SU-DHL-6 (cell line): ENCODE measurements at regions not wholly inside any gene's neighbourhood (a gene's known extent, or its start where the extent isn't known, plus 50 kb on each side); places are given as distances from the start of the nearest gene placed in this dataset.

Experiments used
- H2AFZ ChIP-seq: fragments of 200-600 bp; sonication (generic); 2 replicates; pipeline ENCODE4 v1.6.1; 2014; ENCODE audit warnings: low read depth, mild to moderate bottlenecking, moderate library complexity, mixed read lengths, antibody characterized with exemption, low read length; ENCODE audit not compliant: severe bottlenecking
- H3F3A ChIP-seq: fragments of 200-600 bp; shearing (Covaris generic); 2 replicates; pipeline ENCODE4 v1.6.0; 2016; ENCODE audit warnings: antibody characterized with exemption, mild to moderate bottlenecking; ENCODE audit not compliant: insufficient read depth
- H3K27ac ChIP-seq: fragments of 200-600 bp; sonication (generic); 2 replicates; pipeline ENCODE4 v1.5.1; 2016; ENCODE audit warnings: low read depth, mild to moderate bottlenecking, low read length, moderate library complexity, mixed read lengths
- H3K27me3 ChIP-seq: fragments of 200-600 bp; sonication (generic), shearing (Covaris generic); 2 replicates; pipeline ENCODE4 v1.6.0; 2014; ENCODE audit warnings: mild to moderate bottlenecking, low read length
- H3K36me3 ChIP-seq: fragments of 200-600 bp; sonication (generic); 2 replicates; pipeline ENCODE4 v1.6.1; 2014; ENCODE audit warnings: mild to moderate bottlenecking, low read length, mixed read lengths
- H3K4me2 ChIP-seq: fragments of 300-600, 200-600 bp; shearing (Covaris generic), sonication (generic); 2 replicates; pipeline ENCODE4 v1.6.0; 2014; ENCODE audit warnings: low read length, low read depth, mild to moderate bottlenecking; ENCODE audit not compliant: poor library complexity, severe bottlenecking
- H3K4me3 ChIP-seq: fragments of 200-600 bp; sonication (generic); 2 replicates; pipeline ENCODE4 v1.5.1; 2014; ENCODE audit warnings: antibody characterized with exemption, low read length, mild to moderate bottlenecking, mixed read lengths; ENCODE audit not compliant: insufficient read depth, poor library complexity, severe bottlenecking
- H3K79me2 ChIP-seq: fragments of 200-600 bp; sonication (generic); 2 replicates; pipeline ENCODE4 v1.6.1; 2014; ENCODE audit warnings: mild to moderate bottlenecking, low read length, moderate library complexity; ENCODE audit not compliant: insufficient read depth
- H3K9ac ChIP-seq: fragments of 200-600 bp; sonication (generic); 2 replicates; pipeline ENCODE4 v1.7.0; 2014; ENCODE audit warnings: mild to moderate bottlenecking, low read length
- H3K9me2 ChIP-seq: fragments of 200-600 bp; sonication (generic); replicated peaks from 2 replicates; pipeline ENCODE4 v1.6.1; 2014; ENCODE audit warnings: low read length; ENCODE audit not compliant: insufficient read depth
- H3K9me3 ChIP-seq: fragments of 200-600 bp; sonication (generic); 2 replicates; pipeline ENCODE4 v1.6.1; 2014; ENCODE audit warnings: low read length, mixed read lengths; ENCODE audit not compliant: insufficient read depth
- H4K20me1 ChIP-seq: fragments of 200-600 bp; sonication (generic); 2 replicates; pipeline ENCODE4 v1.6.1; 2014; ENCODE audit warnings: low read depth, mild to moderate bottlenecking, antibody characterized with exemption, low read length, moderate library complexity, mixed read lengths
- EZH2phosphoT487 ChIP-seq: fragments of 200-600 bp; sonication (generic), shearing (Covaris generic); conservative IDR thresholded peaks from 2 replicates; pipeline ENCODE4 v1.6.1; 2018; ENCODE audit warnings: mild to moderate bottlenecking, antibody characterized with exemption, low read length, moderate library complexity, mixed read lengths
- TF ChIP-seq, protein P1 (sequence below): fragments of 200-600 bp; sonication (generic); IDR thresholded peaks from one replicate; pipeline ENCODE4 v1.5.1; 2017; ENCODE audit warnings: antibody characterized with exemption, mild to moderate bottlenecking, low read length, moderate library complexity; ENCODE audit not compliant: insufficient read depth, poor library complexity, severe bottlenecking

DNA sequence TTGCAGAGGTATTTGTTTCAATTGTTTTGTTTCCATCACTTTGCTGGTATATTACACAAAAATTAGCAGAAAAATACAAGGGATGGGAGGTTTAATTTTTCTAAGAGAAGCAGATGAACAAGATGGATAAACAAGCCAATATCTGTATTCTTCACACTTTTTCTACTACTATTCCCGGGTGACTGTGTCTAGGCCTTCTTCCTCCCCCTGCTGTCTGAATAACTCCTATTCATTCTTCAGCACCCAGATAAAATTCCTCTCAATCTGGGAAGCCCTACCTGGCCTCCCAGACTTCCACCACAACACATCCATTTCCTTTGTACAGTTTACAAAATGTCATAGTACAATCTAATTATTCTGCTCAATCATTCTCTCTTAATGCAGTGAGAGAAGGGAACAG lies 666.6 kb upstream of the TENM4 start:
- no peaks in the 10 kb centered on the region for H3F3A ChIP-seq
- H3K27ac ChIP-seq = no peak overlapping the region
- H3K9ac ChIP-seq = no peak overlapping the region
- no peaks in the 10 kb centered on the region for H3K9me3 ChIP-seq
- H3K27me3 ChIP-seq = no peaks in the 10 kb centered on the region
- no peak overlapping the region for H3K4me2 ChIP-seq
- H2AFZ ChIP-seq = no peak overlapping the region
- no peak overlapping the region for H3K4me3 ChIP-seq
- H3K36me3 ChIP-seq = no peaks in the 10 kb centered on the region
- H4K20me1 ChIP-seq = no peaks in the 10 kb centered on the region
- TF ChIP-seq, protein P1, sequence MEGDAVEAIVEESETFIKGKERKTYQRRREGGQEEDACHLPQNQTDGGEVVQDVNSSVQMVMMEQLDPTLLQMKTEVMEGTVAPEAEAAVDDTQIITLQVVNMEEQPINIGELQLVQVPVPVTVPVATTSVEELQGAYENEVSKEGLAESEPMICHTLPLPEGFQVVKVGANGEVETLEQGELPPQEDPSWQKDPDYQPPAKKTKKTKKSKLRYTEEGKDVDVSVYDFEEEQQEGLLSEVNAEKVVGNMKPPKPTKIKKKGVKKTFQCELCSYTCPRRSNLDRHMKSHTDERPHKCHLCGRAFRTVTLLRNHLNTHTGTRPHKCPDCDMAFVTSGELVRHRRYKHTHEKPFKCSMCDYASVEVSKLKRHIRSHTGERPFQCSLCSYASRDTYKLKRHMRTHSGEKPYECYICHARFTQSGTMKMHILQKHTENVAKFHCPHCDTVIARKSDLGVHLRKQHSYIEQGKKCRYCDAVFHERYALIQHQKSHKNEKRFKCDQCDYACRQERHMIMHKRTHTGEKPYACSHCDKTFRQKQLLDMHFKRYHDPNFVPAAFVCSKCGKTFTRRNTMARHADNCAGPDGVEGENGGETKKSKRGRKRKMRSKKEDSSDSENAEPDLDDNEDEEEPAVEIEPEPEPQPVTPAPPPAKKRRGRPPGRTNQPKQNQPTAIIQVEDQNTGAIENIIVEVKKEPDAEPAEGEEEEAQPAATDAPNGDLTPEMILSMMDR = no peak
- TF ChIP-seq EZH2phosphoT487 = no peak
- H3K79me2 ChIP-seq = no peaks in the 10 kb centered on the region
- no peaks in the 10 kb centered on the region for H3K9me2 ChIP-seq

DNA sequence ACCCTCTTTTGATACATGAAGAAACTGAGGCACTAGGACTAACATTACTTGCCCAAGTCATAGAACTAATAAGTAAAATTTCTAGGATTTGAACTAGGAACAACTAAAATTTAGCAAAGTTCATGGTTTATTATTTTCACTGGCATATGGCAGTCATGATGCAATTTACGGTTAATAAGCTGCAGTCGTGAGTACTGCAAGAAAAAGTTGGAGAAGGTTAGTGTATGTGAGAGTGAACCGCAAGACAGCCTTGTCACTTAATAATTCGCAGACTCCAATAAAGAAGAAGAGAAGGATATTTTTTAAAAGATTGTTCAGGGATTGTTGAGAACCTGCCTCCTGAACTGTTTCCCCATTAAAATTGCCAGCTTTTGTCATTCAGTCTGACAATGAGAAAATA lies 663.4 kb upstream of the TENM4 start:
- Histone ChIP-seq H2AFZ (no peak overlapping the region), H3K79me2 (no peaks in the 10 kb centered on the region), H3F3A (no peaks in the 10 kb centered on the region), H3K9ac (no peak overlapping the region), H3K9me2 (no peaks in the 10 kb centered on the region), H3K4me3 (no peak overlapping the region), H3K4me2 (no peak overlapping the region), H3K9me3 (no peaks in the 10 kb centered on the region), H3K36me3 (no peaks in the 10 kb centered on the region), H3K27me3 (no peaks in the 10 kb centered on the region), H3K27ac (no peak overlapping the region), H4K20me1 (no peaks in the 10 kb centered on the region)
- TF ChIP-seq EZH2phosphoT487 = no peak
- TF ChIP-seq, protein P1 = no peak

DNA sequence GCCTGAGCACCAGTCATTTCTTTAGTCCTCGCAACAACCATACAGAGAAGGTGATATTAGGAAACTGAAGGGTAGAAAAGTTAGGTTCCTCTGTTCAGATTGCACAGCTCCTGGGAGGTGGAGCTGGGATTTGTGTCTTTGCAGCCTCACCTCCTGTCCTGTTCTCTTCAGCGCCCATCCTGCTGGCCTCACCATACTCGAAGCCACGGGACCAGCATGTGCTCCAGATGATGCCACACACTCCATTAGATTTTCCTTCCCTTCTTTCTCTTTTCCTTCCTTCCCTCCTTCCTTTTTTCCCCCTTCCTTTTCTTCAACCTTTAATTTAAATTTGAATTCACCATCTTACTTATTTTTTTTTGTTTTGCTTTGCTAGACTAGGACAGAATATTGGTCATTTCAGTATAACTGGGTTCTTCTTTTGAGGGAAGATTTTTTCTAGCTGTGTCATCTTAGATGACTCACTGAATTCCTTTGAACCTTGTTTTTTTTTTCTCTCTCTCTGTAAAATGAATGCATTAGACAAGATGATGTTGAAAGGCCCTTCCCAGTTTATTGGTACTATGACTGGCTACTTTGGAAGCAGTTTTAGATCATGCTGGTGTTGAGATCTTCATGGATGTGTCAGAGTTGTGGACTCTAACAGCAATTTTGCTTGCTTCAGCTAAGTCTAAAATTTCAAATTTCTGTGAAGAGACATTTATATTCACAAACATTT lies 662.5 kb upstream of the TENM4 start:
- no peaks in the 10 kb centered on the region for H3K27me3 ChIP-seq
- no peaks in the 10 kb centered on the region for H3K9me3 ChIP-seq
- H3K9ac ChIP-seq = no peak overlapping the region
- no peaks in the 10 kb centered on the region for H3K36me3 ChIP-seq
- no peaks in the 10 kb centered on the region for H4K20me1 ChIP-seq
- no peak overlapping the region for H3K27ac ChIP-seq
- TF ChIP-seq, protein P1 = no peak
- TF ChIP-seq EZH2phosphoT487 = no peak
- no peaks in the 10 kb centered on the region for H3F3A ChIP-seq
- H3K9me2 ChIP-seq = no peaks in the 10 kb centered on the region
- no peak overlapping the region for H2AFZ ChIP-seq
- H3K4me3 ChIP-seq = no peak overlapping the region
- no peak overlapping the region for H3K4me2 ChIP-seq
- no peaks in the 10 kb centered on the region for H3K79me2 ChIP-seq
